Astrocyte (in vitro differentiated cells and primary cell): ENCODE measurements at regions not wholly inside any gene's neighbourhood (a gene's known extent, or its start where the extent isn't known, plus 50 kb on each side); places are given as distances from the start of the nearest gene placed in this dataset.

Experiments
- DNase-seq: peaks from one replicate; pipeline ENCODE4 v3.0.0-alpha.2; 2010; ENCODE audit warnings: low read depth
- FAIRE-seq: peaks from 2 replicates; lab custom pipeline; 2011; peaks lifted over from hg19 to GRCh38; lab: Jason Lieb, UNC
- H2AFZ ChIP-seq: 2 replicates; pipeline ENCODE4 v1.6.0; 2012; ENCODE audit warnings: low read depth, low read length, inconsistent platforms
- H3K27ac ChIP-seq: 2 replicates; pipeline ENCODE4 v1.5.1; 2011; ENCODE audit warnings: low read depth, low read length, inconsistent platforms
- H3K27me3 ChIP-seq: 2 replicates; pipeline ENCODE4 v1.6.0; 2011; ENCODE audit warnings: low read length, inconsistent platforms; ENCODE audit not compliant: insufficient read depth
- H3K36me3 ChIP-seq: 2 replicates; pipeline ENCODE4 v1.5.1; 2011; ENCODE audit warnings: low read length, inconsistent platforms; ENCODE audit not compliant: insufficient read depth
- H3K4me1 ChIP-seq: 2 replicates; pipeline ENCODE4 v1.5.1; 2011; ENCODE audit warnings: low read length, inconsistent platforms; ENCODE audit not compliant: insufficient read depth
- H3K4me2 ChIP-seq: 2 replicates; pipeline ENCODE4 v1.6.0; 2012; ENCODE audit warnings: low read length, inconsistent platforms
- H3K4me3 ChIP-seq: 2 replicates; pipeline ENCODE4 v1.5.1; 2011; ENCODE audit warnings: low read depth, mild to moderate bottlenecking, low read length, inconsistent platforms; ENCODE audit not compliant: insufficient read depth
- H3K79me2 ChIP-seq: 2 replicates; pipeline ENCODE4 v1.6.0; 2012; ENCODE audit warnings: mild to moderate bottlenecking, low read length, inconsistent platforms; ENCODE audit not compliant: insufficient read depth
- H3K9ac ChIP-seq: 2 replicates; pipeline ENCODE4 v1.6.0; 2012; ENCODE audit warnings: mild to moderate bottlenecking, low read length, inconsistent platforms
- H3K9me3 ChIP-seq: 2 replicates; pipeline ENCODE4 v1.5.1; 2012; ENCODE audit warnings: low read depth, mild to moderate bottlenecking, low read length, inconsistent platforms; ENCODE audit not compliant: insufficient read depth
- H4K20me1 ChIP-seq: 2 replicates; pipeline ENCODE4 v1.6.0; 2012; ENCODE audit warnings: low read length, inconsistent platforms; ENCODE audit not compliant: insufficient read depth
- H3K27ac Mint-ChIP-seq: one replicate; pipeline ENCODE4 v1.8.0; 2021; ENCODE audit warnings: mild to moderate bottlenecking, mixed read lengths; ENCODE audit not compliant: unreplicated experiment
- H3K27me3 Mint-ChIP-seq: one replicate; pipeline ENCODE4 v1.8.0; 2021; ENCODE audit warnings: low read depth, mixed read lengths; ENCODE audit not compliant: unreplicated experiment
- H3K36me3 Mint-ChIP-seq: one replicate; pipeline ENCODE4 v1.8.0; 2021; ENCODE audit warnings: low read depth, mixed read lengths; ENCODE audit not compliant: unreplicated experiment
- H3K4me1 Mint-ChIP-seq: one replicate; pipeline ENCODE4 v1.8.0; 2021; ENCODE audit warnings: low read depth, mixed read lengths; ENCODE audit not compliant: unreplicated experiment
- H3K4me3 Mint-ChIP-seq: one replicate; pipeline ENCODE4 v1.8.0; 2021; ENCODE audit warnings: mild to moderate bottlenecking, moderate library complexity, mixed read lengths; ENCODE audit not compliant: unreplicated experiment
- H3K9me3 Mint-ChIP-seq: one replicate; pipeline ENCODE4 v1.8.0; 2021; ENCODE audit warnings: mild to moderate bottlenecking, mixed read lengths; ENCODE audit not compliant: unreplicated experiment
- EZH2 ChIP-seq: IDR thresholded peaks from 2 replicates; pipeline ENCODE4 v1.6.1; 2012; ENCODE audit warnings: mild to moderate bottlenecking, low read length, inconsistent platforms; ENCODE audit not compliant: insufficient read depth
- TF ChIP-seq, protein P1 (sequence below): IDR thresholded peaks from 2 replicates; pipeline ENCODE4 v1.5.1; 2011; ENCODE audit warnings: low read depth, mild to moderate bottlenecking, inconsistent platforms, low read length, moderate library complexity; ENCODE audit not compliant: insufficient read depth

DNA sequence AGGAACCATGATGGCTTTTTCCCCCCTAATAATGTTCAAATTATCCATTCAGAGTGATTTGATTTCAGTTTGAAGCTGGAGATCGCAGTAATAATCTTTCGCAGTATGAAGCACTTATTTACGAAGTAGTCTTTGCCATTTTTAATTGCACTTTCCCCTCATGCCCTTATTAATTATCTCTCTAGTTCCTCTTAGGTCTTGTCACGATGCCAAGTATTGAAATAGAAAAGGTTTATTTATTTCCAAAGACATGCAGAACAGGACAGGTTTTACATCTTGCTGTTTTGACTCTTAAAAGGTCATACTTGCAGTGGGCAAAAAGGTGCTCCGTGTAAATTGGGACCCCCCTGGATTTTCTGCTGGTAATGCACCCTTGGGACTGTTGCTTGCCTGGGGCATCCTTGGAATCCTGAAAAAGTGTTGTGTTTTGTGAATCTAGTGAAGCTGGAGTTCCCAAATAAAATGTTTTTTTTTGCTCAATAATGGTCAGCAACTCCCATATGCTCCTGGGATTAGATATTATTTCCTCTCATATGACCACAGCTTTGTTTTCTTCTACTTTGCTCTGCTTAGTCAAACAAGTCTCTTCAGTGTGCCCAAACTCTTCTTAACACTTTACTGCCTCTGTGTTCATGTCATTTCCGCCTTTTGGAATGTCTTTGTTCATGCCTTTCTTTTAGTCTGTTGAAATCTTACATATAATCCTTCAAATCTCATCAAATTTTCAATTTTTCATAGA, 278.3 kb downstream of the TMEM38B start:
- Mint-ChIP-seq H3K27me3 (no peaks in the 10 kb centered on the region), H3K4me3 (no peak overlapping the region), H3K36me3 (no peaks in the 10 kb centered on the region), H3K27ac (no peak overlapping the region), H3K9me3 (no peaks in the 10 kb centered on the region), H3K4me1 (peaks cover 31% of the 10 kb centered on the region)
- DNase-seq (no peak), FAIRE-seq (no peak)
- Histone ChIP-seq H3K79me2 (no peaks in the 10 kb centered on the region), H3K27ac (no peak overlapping the region), H3K9me3 (no peaks in the 10 kb centered on the region), H3K4me2 (no peak overlapping the region), H3K27me3 (no peaks in the 10 kb centered on the region), H3K9ac (no peak overlapping the region), H2AFZ (no peak overlapping the region), H4K20me1 (no peaks in the 10 kb centered on the region), H3K4me1 (peaks cover 12% of the 10 kb centered on the region), H3K36me3 (no peaks in the 10 kb centered on the region), H3K4me3 (no peak overlapping the region)
- TF ChIP-seq, protein P1, sequence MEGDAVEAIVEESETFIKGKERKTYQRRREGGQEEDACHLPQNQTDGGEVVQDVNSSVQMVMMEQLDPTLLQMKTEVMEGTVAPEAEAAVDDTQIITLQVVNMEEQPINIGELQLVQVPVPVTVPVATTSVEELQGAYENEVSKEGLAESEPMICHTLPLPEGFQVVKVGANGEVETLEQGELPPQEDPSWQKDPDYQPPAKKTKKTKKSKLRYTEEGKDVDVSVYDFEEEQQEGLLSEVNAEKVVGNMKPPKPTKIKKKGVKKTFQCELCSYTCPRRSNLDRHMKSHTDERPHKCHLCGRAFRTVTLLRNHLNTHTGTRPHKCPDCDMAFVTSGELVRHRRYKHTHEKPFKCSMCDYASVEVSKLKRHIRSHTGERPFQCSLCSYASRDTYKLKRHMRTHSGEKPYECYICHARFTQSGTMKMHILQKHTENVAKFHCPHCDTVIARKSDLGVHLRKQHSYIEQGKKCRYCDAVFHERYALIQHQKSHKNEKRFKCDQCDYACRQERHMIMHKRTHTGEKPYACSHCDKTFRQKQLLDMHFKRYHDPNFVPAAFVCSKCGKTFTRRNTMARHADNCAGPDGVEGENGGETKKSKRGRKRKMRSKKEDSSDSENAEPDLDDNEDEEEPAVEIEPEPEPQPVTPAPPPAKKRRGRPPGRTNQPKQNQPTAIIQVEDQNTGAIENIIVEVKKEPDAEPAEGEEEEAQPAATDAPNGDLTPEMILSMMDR: no peak
- no peak for TF ChIP-seq EZH2

DNA sequence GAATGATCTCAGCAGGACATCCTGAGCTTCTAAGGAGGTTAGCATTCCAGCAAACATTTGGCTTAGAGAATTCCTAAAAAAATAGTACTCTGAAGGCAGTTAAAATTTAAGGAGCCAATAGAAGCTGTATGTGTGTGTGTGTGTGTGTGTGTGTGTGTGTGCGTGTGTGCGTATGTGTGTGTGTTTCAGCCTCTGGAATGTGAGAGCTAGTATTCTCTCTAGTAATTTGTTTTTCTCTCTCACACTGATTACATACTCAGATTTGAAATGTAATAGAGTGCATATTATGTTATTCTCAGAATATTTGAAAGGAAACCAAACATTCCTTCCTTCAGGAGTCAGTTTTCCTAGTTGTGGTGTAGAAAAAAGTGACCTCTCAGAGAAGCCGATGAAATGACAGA, 279.6 kb downstream of the TMEM38B start:
- Mint-ChIP-seq H3K36me3 (no peaks in the 10 kb centered on the region), H3K9me3 (no peaks in the 10 kb centered on the region), H3K27ac (peak overlapping the region; percentile 95), H3K27me3 (peaks cover 2% of the 10 kb centered on the region), H3K4me1 (peaks cover 31% of the 10 kb centered on the region), H3K4me3 (no peak overlapping the region)
- Histone ChIP-seq H3K4me3 (no peak overlapping the region), H4K20me1 (no peaks in the 10 kb centered on the region), H3K9ac (no peak overlapping the region), H3K27ac (peak overlapping the region; percentile 8), H2AFZ (no peak overlapping the region), H3K4me2 (peak overlapping the region; percentile 35), H3K9me3 (no peaks in the 10 kb centered on the region), H3K79me2 (no peaks in the 10 kb centered on the region), H3K4me1 (peaks cover 12% of the 10 kb centered on the region), H3K27me3 (no peaks in the 10 kb centered on the region), H3K36me3 (no peaks in the 10 kb centered on the region)
- FAIRE-seq: no peak
- TF ChIP-seq, protein P1: no peak
- TF ChIP-seq EZH2: no peak
- peak; percentile 59 for DNase-seq
